D341Med (cell line): ENCODE measurements at regions not wholly inside any gene's neighbourhood (a gene's known extent, or its start where the extent isn't known, plus 50 kb on each side); places are given as distances from the start of the nearest gene placed in this dataset.

Experiments used
- DNase-seq: peaks from one replicate; pipeline ENCODE4 v3.0.0; 2012; ENCODE audit warnings: low spot score

DNA sequence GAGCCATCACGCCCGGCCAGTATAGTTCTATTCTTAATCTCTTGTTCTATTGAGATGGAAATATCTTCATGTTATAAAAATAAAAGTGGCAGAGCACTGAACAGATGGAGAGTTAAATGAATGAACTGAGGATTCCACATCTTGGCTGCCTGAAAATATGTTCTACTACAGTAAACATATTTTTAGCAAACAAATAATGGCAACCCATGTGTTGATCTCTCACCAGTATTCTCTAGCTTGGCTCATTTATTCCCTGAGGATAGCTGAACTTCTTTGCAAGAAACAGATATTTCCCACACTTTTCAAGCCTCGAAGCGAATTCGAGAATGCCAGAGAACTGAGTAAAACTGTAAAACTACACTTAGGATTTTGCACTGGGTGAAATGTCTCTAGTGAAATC is 58.9 kb downstream of the DIRAS3 start:
- no peak for DNase-seq

DNA sequence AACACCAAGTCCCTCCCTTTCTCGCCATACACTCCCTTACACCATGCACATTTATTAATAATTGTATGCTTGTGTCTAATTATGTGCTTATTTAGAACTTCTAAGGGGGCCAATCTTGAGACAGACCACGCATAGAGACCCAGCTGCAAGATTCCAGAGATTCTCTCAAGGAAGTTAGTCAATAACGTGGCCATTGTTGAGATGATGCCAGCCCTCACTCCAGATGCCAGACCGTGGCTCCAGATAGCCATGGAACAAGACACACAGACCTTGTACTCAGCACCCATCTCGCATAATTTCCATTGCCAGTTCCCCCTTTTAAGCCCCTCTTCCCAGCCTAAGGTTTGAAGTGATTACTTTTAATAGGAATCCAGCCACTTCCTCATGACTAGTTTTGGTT is 62.4 kb downstream of the DIRAS3 start:
- DNase-seq = no peak

DNA sequence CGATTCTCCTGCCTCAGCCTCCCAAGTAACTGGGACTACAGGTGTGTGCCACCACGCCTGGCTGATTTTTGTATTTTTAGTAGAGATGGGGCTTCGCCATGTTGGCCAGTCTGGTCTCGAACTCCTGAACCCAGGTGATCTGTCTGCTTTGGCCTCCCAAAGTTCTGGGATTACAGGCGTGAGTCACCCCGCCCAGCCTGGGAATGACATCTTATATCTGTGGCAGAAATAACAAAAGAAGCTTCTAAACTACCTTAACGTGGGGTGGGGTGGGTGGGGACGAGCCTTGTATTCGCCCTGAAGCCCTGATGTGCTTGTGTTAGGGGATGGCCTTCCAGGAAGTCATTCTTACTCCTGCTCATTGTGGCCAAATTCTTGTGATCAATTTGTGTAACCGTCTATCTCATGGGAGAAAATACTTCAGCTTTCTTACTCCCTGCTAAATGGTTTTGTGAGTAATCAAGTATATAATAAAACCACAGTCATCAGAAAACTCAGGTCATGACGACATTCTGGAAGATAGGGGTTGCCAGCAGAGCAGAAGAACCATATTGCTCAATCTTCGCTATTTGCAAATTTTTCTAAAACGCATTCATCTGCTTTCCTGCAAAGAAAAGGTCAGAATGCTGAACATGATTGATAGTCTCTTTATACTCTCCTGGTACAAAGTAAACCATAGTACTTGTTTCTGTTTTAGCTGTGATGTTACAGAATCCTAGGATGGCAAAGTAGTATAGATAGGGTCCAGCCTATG is 63.2 kb downstream of the DIRAS3 start:
- no peak for DNase-seq

DNA sequence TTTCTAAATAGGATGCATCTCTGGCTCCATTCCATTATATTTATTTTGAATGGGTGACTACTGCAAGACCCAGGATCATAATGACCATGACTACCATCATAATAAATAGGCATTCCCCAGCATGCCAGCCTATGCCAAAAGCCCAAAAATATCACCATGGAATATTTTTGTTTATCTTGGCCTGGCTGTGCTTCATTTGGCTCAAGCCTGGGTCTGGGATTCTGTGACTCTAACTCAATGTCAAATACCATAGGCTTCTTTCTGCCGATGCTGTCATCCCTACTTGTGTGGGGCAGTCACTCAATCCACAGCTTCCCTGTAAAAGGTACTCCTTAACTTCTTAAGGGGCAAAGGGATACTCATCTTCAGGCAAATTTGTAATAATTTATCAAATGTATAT is 66.6 kb downstream of the DIRAS3 start:
- DNase-seq = no peak

DNA sequence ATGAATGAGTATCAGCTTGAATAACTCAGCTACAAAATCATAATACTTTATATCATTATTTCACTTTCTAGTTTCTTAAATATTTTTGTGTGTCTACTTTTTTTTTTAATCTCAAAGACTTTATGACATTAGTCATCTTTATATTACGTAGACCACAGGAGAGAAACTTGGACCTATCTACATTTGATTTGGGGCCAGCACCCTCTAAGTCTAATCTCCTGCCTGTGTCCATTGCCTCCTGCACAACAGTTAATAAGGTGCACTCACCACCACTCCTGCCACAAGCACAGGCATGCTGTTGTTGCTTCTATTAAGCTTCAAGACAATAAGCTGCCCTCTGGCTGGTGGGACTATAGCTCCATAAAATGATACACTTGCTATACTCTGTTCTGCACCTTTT is 70.4 kb downstream of the DIRAS3 start:
- DNase-seq = no peak

DNA sequence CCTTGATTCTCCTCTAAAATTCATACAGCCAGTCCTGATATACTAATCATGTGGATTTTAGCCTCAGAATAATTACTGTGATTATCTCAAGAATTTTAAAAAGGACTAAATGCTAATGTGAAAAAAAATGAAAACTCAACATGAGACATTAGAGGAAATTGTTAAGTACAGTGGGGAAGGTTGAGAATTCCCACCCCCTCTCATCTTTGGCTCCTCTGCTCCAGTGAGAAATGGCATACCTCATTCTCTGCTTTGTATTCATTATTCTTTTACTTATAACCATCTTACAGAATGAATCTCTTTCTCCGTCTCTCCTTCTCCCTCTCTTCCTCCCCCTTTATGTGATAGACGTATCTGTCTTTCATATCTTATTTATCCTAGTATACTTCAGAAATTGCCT is 70.9 kb downstream of the DIRAS3 start:
- DNase-seq = no peak

DNA sequence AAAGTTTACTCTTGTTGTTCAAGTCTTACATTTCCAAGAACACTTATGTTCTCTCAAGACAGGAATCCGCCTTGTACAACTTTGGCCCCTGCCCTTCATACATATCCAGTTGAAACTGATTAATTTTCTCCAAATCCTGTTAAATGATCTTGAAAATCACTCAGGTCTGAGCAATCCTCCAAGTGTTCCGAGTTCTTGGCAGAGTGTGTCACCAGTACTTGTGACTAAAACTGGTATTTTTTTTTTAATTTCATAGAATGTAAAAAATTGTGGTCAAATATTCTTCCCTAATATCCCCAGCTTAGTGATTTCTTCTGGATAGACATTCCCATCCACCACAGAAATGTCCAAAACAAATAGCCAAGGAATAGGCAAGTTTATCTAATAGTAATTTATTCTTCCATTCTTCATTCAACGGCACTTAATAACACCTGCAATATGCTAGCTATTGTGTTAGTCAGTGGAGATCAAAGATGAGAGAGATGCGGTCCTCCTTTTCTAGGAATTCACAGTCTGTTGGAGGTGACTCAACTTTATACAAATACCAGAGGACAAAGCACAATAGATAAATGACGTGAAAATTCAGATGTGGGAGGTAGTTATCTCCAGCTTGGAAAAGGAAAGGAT is 71.4 kb downstream of the DIRAS3 start:
- DNase-seq = no peak

DNA sequence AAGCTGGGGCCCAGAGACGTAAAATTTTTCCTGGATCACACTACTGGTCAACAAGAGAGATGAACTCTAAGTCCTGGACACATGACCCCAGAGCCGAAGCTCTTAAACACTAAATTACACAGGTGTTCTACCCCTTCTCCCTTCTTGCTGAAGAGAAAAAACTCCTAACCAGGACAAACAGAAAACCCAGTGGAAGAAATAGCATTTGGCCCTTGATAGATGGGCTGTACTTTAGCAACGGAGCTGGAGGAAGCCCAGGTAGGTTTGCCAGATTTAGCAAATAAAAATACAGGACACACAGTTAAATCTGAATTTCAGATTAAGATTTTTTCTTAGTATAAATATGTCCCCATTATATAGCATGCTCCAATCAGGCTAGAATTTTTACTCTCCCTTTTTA is 72.7 kb downstream of the DIRAS3 start:
- DNase-seq = no peak

DNA sequence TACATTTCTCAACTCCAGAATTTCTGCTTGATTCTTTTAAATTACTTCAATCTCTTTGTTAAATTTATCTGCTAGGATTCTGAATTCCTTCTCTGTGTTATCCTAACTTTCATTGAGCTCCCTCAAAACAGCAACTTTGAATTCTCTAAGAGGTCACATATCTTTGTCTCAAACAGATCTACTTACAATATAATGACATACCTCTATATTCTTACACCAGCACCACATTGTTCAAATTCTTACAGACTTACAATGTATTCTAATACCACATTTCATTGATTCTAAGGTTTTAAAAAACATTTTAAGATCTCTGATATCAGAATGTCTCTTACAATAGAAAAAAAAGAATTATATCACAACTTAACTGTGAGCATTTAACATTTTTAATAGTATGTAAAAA is 77.4 kb downstream of the DIRAS3 start:
- no peak for DNase-seq

DNA sequence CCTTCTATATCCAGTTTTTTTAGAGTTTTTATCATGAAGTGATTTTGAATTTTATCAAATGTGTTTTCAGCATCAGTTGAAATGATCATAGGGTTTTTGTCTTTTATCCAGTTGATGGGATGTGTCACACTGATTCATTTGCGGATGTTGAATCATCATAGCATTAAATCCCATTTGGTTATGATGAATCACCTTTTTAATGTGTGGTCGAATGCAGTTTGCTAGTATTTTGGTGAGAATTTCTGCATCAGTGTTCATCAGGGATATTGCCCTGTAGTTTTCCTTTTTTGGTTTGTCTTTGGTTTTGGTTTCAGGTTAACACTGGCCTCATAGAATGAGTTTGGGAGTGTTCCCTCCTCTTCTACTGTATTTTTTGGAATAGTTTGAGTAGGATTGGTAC is 80.3 kb downstream of the DIRAS3 start:
- DNase-seq = no peak

DNA sequence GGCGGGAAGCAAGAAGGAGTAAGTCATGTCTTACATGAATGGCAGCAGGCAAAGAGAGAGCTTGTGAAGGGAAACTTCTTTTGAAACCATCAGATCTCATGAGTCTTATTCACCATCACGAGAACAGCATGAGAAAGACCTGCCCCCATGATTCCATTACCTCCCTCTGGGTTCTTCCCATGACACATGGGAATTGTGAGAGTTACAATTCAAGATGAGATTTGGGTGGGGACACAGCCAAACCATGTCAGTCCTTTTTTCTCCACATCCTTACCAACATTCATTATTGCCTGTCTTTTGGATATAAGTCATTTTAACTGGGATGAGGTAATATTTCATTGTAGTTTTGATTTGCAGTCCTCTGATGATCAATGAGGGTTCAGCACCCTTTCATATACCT is 81.0 kb downstream of the DIRAS3 start:
- DNase-seq = no peak

DNA sequence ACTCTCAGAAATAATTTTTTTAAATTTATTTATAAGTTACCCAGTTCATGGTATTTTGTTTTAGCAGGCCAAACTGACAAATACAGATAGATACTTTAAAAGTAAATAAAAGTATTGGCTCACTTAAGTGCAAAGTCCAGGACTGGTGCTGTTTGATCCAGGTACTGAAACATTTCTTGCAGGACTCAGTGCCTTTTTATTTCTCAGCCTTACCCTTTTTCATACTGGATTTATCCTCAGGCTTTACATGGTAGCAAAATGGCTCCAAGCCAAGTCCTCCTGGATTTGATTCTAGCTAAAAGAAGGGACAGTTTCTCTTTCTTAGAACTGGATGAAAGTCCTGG is 83.8 kb downstream of the DIRAS3 start:
- no peak for DNase-seq

DNA sequence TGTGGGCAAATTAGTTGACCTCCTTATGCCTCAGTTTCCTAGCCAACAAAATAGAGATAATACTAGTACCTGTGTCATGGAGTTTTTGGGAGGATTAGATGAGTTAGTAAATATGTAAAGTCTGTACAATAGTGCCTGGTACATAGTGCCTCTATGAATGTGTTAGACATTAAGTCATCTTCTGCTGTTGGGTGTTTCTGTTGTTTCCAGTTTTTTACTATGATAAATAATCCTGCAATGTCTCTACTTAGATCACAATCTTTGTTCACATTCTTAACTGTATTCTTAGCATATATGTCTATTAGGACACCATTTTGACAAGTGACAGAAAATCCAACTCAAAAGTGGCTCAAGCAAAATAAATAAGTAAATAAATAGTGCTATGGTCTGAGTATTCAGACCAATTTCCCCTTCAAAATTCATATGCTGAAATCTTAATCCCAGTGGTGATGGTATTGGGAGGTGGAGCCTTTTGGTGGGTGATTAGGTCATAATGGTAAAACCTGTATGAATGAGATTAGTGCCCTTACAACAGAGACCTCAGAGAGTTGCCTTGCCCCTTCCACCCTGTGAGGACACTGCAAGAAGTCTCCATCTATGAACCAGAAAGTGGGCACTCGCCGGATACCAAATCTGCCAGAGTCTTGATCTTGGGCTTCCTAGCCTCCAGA is 84.3 kb downstream of the DIRAS3 start:
- DNase-seq = no peak

DNA sequence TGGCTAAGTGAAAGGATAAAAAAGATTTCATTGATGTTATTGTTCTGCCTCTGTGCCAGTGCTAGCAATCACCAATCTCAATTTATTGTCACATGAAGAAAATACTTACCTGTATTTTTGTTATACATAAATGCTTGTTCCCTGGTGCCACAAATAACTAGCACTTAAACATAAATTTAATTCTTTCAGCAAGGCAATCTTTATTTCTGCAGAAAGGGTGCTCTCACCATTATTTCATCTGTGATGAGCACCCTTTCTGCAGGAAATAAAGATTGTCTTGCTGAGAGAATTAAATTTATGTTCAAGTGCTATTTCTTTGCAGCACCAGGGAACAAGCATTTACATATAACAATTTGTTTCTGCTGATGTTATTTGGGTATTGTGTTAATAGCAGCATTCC is 87.2 kb downstream of the DIRAS3 start:
- DNase-seq = no peak

DNA sequence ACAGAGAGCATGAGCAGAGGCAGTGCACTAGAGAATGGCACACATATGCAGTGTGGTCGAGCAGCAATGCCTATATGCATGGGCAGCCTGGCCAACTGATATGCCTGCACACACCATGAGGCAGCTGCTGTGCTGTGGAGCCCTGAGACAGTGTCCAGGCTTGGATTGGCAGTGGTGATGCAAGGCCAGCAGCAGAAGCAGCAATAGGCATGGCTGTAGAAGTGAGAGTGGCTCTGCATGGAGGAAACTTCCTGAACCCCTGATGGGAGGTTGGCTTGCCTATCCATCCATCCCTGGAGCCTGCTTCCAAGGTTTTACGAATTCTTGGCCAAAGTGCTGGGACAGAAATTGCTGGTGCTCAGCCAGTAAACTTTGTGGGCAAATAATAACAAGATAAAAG is 89.7 kb downstream of the DIRAS3 start:
- DNase-seq = no peak

DNA sequence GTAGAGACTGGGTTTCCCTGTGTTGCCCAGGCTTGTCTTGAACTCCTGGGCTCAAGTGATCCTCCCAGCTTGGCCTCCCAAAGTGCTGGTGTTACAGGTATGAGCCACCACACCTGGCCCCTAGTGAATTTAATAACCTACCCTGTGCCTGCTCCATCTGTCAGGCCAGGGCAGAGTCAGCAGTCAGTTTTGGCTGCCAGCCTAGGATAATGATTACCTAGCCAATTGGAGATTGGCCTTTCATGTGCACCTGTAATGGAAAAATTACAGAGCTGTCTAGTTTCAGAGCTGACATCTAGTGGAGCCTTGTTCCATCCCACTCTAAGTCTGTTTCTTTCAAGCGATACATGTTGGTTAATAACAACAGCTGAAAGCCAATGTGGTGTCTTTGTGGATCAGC is 92.0 kb downstream of the DIRAS3 start:
- no peak for DNase-seq

DNA sequence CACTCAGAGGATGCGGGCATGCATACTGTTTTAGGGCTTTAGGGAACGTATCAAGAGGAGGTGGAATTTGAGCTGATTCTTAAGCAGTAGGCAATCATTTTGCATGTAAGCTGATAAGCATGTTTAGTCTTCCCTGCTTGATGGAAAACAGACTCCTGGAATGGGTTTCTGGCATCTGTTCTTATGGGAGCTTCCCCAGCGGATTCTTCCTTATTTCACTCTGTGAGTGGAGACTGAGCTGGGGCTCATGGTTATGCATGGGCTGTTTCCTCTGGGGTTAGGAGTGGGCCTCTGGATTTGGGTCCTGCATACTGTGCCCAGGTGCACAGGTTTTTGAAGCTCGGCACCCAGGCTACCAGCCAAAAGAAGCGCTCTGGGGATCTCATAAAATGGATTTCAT is 93.4 kb downstream of the DIRAS3 start:
- peak; percentile 48 for DNase-seq

DNA sequence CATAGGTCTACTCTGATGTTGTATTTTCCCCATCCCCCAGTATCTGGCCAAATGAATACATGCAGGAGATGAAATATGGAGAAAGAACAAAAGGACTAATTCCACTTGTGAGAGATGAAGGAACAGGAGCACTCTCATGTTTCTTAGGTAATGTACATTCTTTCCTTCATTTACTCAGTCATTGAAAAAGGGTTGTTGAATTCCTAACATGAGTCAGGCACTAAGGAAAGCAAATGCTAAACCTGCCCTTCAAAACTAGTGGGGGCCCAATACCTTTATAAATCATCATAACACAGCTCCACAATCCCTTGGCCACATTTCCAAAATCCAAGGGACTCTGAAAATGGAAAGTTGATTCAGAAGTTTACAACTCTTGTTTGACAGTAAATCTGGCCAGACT is 94.3 kb downstream of the DIRAS3 start:
- no peak for DNase-seq

DNA sequence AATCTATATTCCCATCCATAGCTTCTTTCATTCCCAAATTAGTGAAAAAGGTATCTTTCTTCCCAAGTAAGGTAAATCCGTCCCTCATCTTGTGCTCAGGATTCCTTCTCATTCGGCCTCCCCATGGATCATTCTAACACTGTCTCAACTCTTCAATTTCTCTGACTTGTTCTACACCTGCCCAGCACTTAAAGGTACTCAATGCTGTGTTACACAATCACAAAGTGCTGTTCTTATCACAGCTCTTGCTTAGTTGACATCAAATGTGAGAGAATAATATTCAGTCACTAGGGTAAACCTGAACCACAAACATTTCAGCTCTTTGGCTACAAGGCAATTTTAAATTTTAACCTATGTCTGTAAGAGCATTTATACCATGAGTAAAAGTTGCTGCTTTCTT is 94.8 kb downstream of the DIRAS3 start:
- DNase-seq = no peak

DNA sequence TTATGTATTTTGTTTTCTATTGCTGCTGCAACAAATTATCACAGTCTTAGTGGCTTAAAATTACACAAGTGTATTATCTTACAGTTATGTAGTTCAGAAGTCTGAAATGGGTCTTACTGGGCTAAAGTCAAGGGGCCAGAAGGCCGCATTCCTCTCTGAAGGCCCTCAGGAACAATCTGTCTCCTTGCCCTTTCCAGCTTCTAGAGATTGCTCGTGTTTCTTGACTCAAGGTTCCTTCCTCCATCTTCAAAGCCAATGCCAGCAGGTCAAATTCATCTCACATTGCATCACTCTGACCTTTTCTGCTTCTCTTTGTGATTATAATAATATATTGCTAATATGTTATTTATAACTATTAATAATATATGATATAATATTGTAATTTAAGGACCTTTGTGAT is 97.1 kb downstream of the DIRAS3 start:
- no peak for DNase-seq

DNA sequence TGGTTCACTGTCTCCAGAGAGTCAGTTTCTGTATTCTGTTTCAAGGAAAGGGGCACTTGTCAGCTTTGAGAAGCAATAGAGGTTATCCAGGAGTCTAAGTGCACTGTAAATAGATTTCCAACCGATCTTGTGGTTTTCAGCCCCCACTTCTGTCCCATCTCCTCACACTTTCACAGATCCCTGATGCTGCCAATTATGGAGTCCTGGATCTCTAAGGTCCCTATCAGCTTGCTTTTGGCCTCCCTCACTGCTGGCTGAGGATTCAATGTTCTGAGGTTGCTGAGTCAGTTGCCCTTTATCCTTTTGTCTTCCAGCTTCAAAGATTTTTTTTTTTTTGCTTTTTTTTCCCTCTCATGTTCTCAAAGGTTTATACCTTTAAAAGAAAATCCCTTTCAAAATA is 98.4 kb downstream of the DIRAS3 start:
- DNase-seq = no peak

DNA sequence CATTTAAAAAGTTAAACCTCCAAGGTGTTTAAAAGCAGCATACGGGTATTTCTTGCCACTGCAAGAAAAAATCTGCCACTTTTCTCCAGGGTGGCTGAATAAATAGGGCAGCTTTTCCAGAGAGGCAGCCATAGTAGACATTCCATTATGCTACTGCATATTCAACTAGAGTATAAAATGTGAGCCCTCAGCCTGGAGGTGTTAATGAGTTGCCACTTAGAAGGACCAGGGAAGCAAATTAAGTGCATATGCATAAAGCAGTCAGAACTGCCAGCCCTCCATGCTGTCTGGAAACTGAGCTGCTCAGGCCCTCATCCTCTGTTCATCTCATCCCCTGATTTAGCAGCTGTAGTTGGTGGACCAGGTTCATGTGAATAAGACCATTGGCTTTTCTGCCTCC is 99.4 kb downstream of the DIRAS3 start:
- DNase-seq = no peak

DNA sequence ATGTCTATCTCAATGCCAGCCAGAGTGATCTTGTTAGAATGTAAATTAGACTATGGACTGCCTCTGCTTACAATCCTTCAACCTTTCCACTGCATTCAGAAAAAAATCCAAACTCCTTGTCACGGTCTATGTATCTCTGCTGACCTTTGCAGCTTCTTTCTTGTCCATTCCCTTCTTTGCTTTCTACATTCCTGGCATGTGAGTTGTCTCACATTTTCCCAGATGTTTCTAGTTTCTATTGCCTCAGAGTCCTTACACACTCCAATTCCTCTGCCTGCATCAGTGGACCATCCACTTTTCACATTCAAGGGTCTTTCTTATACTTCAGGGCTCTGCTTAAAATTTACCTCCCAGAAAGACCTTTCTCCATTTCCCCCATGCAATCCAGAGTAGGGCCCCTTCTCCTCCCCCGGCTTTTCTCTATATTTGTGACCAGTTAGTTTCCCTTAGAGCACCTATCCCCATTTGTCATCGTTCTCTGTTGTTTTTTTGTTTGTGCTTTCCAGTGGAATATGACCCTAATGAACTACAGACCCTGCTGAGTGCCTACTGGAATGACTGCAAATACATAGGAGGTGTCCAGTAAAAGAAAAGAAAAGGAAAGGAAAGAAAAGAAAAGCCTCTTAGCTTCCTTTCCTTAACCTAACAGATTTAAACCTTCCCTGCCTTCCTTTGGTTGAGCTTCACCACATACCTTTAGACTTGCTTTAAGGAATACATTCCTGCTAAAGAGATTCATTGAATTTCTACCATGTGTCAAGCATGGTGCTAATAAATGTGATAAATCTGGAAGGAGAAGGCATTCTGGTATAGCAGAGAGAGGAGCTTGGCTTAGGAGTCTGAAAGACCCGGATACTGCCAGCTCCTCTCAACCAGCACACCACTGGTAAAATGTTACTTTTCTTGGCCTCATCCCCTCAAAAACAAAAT is 102.0 kb downstream of the DIRAS3 start:
- DNase-seq = no peak
